WTC11 (cell line): ENCODE measurements at regions not wholly inside any gene's neighbourhood (a gene's known extent, or its start where the extent isn't known, plus 50 kb on each side); places are given as distances from the start of the nearest gene placed in this dataset.

Source experiments
- ATAC-seq: fragments of 200-7000 bp; cut with Tn5 transposase; 2 replicates; pipeline ENCODE4 v1.10.0; 2021; ENCODE audit warnings: mild to moderate bottlenecking, moderate library complexity
- CTCF ChIA-PET: fragments of 300-600 bp; sonication (Branson Sonifier 250); formaldehyde crosslinking; loops from one replicate; lab custom pipeline; 2021; ENCODE audit warnings: antibody characterized with exemption; lab: Charles Lee
- POLR2A ChIA-PET: fragments of 350-600 bp; sonication (Branson Sonifier 250); formaldehyde crosslinking; loops from one replicate; lab custom pipeline; 2021; ENCODE audit warnings: antibody characterized with exemption; lab: Charles Lee
- DNase-seq: peaks from one replicate; pipeline ENCODE4 v3.0.0; 2021; ENCODE audit warnings: low spot score
- H3K27ac Mint-ChIP-seq: 2 replicates; pipeline ENCODE4 v1.8.0; 2021; ENCODE audit warnings: mixed read lengths
- H3K27me3 Mint-ChIP-seq: 2 replicates; pipeline ENCODE4 v1.8.0; 2021; ENCODE audit warnings: low read depth, mild to moderate bottlenecking, moderate library complexity, mixed read lengths
- H3K36me3 Mint-ChIP-seq: 2 replicates; pipeline ENCODE4 v1.8.0; 2021; ENCODE audit warnings: mixed read lengths
- H3K4me1 Mint-ChIP-seq: 2 replicates; pipeline ENCODE4 v1.8.0; 2022; ENCODE audit warnings: mixed read lengths
- H3K4me3 Mint-ChIP-seq: 2 replicates; pipeline ENCODE4 v1.8.0; 2021; ENCODE audit warnings: mild to moderate bottlenecking, moderate library complexity, mixed read lengths
- H3K9me3 Mint-ChIP-seq: 2 replicates; pipeline ENCODE4 v1.8.0; 2021; ENCODE audit warnings: mixed read lengths
- ETV6 ChIP-seq: sonication (generic); formaldehyde crosslinking; IDR thresholded peaks from 2 replicates; pipeline ENCODE4 v1.8.1; 2022; ENCODE audit warnings: mild to moderate bottlenecking, missing genetic modification reagents
- HMGA2 ChIP-seq: fragments of 250-450 bp; sonication (Bioruptor Pico); IDR thresholded peaks from 2 replicates; pipeline ENCODE4 v1.4.0; 2021; ENCODE audit warnings: mild to moderate bottlenecking, moderate library complexity
- NFATC4 ChIP-seq: fragments of 250-450 bp; sonication (Bioruptor Pico); IDR thresholded peaks from 2 replicates; pipeline ENCODE4 v1.9.0; 2021; ENCODE audit warnings: mild to moderate bottlenecking
- OVOL2 ChIP-seq: fragments of 250-450 bp; sonication (Bioruptor Pico); IDR thresholded peaks from 2 replicates; pipeline ENCODE4 v1.9.0; 2021; ENCODE audit warnings: mild to moderate bottlenecking, borderline replicate concordance
- SMAD3 ChIP-seq: sonication (generic); formaldehyde crosslinking; IDR thresholded peaks from 2 replicates; pipeline ENCODE4 v1.8.0; 2022; ENCODE audit warnings: missing genetic modification reagents, mild to moderate bottlenecking, borderline replicate concordance
- SOX15 ChIP-seq: fragments of 250-450 bp; sonication (Bioruptor Pico); IDR thresholded peaks from 2 replicates; pipeline ENCODE4 v1.9.0; 2021; ENCODE audit warnings: mild to moderate bottlenecking
- TCF7 ChIP-seq: sonication (generic); formaldehyde crosslinking; IDR thresholded peaks from 2 replicates; pipeline ENCODE4 v1.8.0; 2022; ENCODE audit warnings: mild to moderate bottlenecking, low read depth, missing genetic modification reagents, moderate library complexity
- TEAD1 ChIP-seq: sonication (generic); formaldehyde crosslinking; IDR thresholded peaks from 2 replicates; pipeline ENCODE4 v1.8.0; 2022; ENCODE audit warnings: mild to moderate bottlenecking, missing genetic modification reagents
- ZNF121 ChIP-seq: sonication (generic); formaldehyde crosslinking; IDR thresholded peaks from 2 replicates; pipeline ENCODE4 v1.8.0; 2023; ENCODE audit warnings: missing genetic modification reagents
- ZNF138 ChIP-seq: sonication (generic); formaldehyde crosslinking; conservative IDR thresholded peaks from 2 replicates; pipeline ENCODE4 v1.8.1; 2022; ENCODE audit warnings: mild to moderate bottlenecking, moderate library complexity, missing genetic modification reagents
- TF ChIP-seq, protein P1 (sequence below): fragments of 250-450 bp; sonication (Bioruptor Pico); IDR thresholded peaks from 2 replicates; pipeline ENCODE4 v1.9.0; 2021; ENCODE audit warnings: moderate library complexity, mild to moderate bottlenecking, inconsistent platforms, borderline replicate concordance
- TF ChIP-seq, protein P2 (sequence below): sonication (generic); formaldehyde crosslinking; IDR thresholded peaks from 2 replicates; pipeline ENCODE4 v1.8.0; 2023; ENCODE audit warnings: missing genetic modification reagents, mild to moderate bottlenecking, borderline replicate concordance
- TF ChIP-seq, protein P3 (sequence below): sonication (generic); formaldehyde crosslinking; IDR thresholded peaks from 2 replicates; pipeline ENCODE4 v1.8.0; 2022; ENCODE audit warnings: missing genetic modification reagents
- TF ChIP-seq, protein P4 (sequence below): fragments of 250-450 bp; sonication (Bioruptor Pico); IDR thresholded peaks from 2 replicates; pipeline ENCODE4 v1.8.0; 2021; ENCODE audit warnings: mild to moderate bottlenecking
- TF ChIP-seq, protein P5 (sequence below): fragments of 250-450 bp; sonication (Bioruptor Pico); IDR thresholded peaks from 2 replicates; pipeline ENCODE4 v1.9.0; 2021; ENCODE audit warnings: mild to moderate bottlenecking, borderline replicate concordance

DNA sequence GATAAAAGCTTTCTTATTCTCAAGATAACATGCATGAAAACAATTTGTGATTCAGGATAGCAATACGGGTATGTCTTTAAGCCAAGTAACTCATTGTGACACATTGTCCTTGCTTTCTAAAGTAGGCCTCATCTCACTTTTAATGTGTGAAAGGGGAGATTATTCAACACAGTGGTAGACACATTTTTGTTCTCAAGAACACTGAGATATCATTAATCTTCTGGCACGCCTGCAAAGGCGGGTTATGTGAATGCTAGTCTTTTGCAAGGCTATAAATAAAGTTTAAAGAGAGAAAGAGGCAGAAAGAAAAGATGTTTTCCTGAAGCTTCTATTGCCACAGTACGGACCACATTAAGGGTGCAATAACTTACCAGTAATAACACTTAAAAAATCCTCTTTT is 181.8 kb upstream of the MEF2C start:
- TF ChIP-seq, protein P1, sequence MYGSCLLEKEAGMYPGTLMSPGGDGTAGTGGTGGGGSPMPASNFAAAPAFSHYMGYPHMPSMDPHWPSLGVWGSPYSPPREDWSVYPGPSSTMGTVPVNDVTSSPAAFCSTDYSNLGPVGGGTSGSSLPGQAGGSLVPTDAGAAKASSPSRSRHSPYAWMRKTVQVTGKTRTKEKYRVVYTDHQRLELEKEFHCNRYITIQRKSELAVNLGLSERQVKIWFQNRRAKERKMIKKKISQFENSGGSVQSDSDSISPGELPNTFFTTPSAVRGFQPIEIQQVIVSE (CRISPR knock-in tag): no peak
- TF ChIP-seq, protein P2, sequence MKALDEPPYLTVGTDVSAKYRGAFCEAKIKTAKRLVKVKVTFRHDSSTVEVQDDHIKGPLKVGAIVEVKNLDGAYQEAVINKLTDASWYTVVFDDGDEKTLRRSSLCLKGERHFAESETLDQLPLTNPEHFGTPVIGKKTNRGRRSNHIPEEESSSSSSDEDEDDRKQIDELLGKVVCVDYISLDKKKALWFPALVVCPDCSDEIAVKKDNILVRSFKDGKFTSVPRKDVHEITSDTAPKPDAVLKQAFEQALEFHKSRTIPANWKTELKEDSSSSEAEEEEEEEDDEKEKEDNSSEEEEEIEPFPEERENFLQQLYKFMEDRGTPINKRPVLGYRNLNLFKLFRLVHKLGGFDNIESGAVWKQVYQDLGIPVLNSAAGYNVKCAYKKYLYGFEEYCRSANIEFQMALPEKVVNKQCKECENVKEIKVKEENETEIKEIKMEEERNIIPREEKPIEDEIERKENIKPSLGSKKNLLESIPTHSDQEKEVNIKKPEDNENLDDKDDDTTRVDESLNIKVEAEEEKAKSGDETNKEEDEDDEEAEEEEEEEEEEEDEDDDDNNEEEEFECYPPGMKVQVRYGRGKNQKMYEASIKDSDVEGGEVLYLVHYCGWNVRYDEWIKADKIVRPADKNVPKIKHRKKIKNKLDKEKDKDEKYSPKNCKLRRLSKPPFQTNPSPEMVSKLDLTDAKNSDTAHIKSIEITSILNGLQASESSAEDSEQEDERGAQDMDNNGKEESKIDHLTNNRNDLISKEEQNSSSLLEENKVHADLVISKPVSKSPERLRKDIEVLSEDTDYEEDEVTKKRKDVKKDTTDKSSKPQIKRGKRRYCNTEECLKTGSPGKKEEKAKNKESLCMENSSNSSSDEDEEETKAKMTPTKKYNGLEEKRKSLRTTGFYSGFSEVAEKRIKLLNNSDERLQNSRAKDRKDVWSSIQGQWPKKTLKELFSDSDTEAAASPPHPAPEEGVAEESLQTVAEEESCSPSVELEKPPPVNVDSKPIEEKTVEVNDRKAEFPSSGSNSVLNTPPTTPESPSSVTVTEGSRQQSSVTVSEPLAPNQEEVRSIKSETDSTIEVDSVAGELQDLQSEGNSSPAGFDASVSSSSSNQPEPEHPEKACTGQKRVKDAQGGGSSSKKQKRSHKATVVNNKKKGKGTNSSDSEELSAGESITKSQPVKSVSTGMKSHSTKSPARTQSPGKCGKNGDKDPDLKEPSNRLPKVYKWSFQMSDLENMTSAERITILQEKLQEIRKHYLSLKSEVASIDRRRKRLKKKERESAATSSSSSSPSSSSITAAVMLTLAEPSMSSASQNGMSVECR (CRISPR knock-in tag): no peak
- TF ChIP-seq ZNF138 (no peak), ZNF121 (CRISPR knock-in tag) (no peak), OVOL2 (CRISPR knock-in tag) (no peak)
- H3K27ac Mint-ChIP-seq: no peak overlapping the region
- DNase-seq: no peak
- CTCF ChIA-PET: no interaction called here
- no peak overlapping the region for H3K4me3 Mint-ChIP-seq
- no peaks in the 10 kb centered on the region for H3K36me3 Mint-ChIP-seq
- POLR2A ChIA-PET: no interaction called here
- H3K4me1 Mint-ChIP-seq: peaks cover 6% of the 10 kb centered on the region
- no peaks in the 10 kb centered on the region for H3K9me3 Mint-ChIP-seq
- H3K27me3 Mint-ChIP-seq: no peaks in the 10 kb centered on the region
- no peak for ATAC-seq

DNA sequence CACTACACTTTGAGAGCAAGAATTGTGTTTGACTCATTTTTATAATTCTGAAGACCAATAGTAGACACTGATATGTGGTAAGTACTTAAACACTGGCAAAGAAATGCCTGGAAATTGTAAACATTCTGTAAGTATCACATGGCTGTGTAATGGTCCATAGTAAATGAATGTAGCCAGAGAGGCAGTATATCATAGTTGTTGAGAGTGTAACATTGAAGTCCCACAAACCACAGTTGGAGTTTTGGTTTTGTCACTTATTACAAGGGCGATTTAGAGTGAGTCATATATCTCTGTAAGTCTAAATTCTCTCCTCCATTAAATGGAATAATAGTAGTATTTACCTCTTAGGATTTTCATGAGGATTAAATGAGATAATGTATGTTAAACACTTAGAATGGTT is 181.1 kb upstream of the MEF2C start:
- Mint-ChIP-seq H3K4me3 (no peak overlapping the region), H3K27ac (no peak overlapping the region), H3K9me3 (no peaks in the 10 kb centered on the region), H3K36me3 (no peaks in the 10 kb centered on the region), H3K4me1 (peaks cover 6% of the 10 kb centered on the region), H3K27me3 (no peaks in the 10 kb centered on the region)
- POLR2A ChIA-PET: no interaction called here
- ATAC-seq: no peak
- TF ChIP-seq, protein P3, sequence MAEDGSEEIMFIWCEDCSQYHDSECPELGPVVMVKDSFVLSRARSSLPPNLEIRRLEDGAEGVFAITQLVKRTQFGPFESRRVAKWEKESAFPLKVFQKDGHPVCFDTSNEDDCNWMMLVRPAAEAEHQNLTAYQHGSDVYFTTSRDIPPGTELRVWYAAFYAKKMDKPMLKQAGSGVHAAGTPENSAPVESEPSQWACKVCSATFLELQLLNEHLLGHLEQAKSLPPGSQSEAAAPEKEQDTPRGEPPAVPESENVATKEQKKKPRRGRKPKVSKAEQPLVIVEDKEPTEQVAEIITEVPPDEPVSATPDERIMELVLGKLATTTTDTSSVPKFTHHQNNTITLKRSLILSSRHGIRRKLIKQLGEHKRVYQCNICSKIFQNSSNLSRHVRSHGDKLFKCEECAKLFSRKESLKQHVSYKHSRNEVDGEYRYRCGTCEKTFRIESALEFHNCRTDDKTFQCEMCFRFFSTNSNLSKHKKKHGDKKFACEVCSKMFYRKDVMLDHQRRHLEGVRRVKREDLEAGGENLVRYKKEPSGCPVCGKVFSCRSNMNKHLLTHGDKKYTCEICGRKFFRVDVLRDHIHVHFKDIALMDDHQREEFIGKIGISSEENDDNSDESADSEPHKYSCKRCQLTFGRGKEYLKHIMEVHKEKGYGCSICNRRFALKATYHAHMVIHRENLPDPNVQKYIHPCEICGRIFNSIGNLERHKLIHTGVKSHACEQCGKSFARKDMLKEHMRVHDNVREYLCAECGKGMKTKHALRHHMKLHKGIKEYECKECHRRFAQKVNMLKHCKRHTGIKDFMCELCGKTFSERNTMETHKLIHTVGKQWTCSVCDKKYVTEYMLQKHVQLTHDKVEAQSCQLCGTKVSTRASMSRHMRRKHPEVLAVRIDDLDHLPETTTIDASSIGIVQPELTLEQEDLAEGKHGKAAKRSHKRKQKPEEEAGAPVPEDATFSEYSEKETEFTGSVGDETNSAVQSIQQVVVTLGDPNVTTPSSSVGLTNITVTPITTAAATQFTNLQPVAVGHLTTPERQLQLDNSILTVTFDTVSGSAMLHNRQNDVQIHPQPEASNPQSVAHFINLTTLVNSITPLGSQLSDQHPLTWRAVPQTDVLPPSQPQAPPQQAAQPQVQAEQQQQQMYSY: no peak
- TF ChIP-seq NFATC4: no peak
- TF ChIP-seq SOX15 (CRISPR knock-in tag): no peak
- no peak for TF ChIP-seq TCF7
- TF ChIP-seq, protein P4, sequence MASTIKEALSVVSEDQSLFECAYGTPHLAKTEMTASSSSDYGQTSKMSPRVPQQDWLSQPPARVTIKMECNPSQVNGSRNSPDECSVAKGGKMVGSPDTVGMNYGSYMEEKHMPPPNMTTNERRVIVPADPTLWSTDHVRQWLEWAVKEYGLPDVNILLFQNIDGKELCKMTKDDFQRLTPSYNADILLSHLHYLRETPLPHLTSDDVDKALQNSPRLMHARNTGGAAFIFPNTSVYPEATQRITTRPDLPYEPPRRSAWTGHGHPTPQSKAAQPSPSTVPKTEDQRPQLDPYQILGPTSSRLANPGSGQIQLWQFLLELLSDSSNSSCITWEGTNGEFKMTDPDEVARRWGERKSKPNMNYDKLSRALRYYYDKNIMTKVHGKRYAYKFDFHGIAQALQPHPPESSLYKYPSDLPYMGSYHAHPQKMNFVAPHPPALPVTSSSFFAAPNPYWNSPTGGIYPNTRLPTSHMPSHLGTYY: no peak
- TF ChIP-seq HMGA2 (CRISPR knock-in tag): no peak
- TF ChIP-seq, protein P5, sequence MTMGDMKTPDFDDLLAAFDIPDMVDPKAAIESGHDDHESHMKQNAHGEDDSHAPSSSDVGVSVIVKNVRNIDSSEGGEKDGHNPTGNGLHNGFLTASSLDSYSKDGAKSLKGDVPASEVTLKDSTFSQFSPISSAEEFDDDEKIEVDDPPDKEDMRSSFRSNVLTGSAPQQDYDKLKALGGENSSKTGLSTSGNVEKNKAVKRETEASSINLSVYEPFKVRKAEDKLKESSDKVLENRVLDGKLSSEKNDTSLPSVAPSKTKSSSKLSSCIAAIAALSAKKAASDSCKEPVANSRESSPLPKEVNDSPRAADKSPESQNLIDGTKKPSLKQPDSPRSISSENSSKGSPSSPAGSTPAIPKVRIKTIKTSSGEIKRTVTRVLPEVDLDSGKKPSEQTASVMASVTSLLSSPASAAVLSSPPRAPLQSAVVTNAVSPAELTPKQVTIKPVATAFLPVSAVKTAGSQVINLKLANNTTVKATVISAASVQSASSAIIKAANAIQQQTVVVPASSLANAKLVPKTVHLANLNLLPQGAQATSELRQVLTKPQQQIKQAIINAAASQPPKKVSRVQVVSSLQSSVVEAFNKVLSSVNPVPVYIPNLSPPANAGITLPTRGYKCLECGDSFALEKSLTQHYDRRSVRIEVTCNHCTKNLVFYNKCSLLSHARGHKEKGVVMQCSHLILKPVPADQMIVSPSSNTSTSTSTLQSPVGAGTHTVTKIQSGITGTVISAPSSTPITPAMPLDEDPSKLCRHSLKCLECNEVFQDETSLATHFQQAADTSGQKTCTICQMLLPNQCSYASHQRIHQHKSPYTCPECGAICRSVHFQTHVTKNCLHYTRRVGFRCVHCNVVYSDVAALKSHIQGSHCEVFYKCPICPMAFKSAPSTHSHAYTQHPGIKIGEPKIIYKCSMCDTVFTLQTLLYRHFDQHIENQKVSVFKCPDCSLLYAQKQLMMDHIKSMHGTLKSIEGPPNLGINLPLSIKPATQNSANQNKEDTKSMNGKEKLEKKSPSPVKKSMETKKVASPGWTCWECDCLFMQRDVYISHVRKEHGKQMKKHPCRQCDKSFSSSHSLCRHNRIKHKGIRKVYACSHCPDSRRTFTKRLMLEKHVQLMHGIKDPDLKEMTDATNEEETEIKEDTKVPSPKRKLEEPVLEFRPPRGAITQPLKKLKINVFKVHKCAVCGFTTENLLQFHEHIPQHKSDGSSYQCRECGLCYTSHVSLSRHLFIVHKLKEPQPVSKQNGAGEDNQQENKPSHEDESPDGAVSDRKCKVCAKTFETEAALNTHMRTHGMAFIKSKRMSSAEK (CRISPR knock-in tag): no peak
- TF ChIP-seq SMAD3: no peak
- TF ChIP-seq TEAD1: no peak
- TF ChIP-seq ETV6 (CRISPR knock-in tag): no peak
- CTCF ChIA-PET: no interaction called here
- no peak for DNase-seq
